Spinal cord (tissue), 9 donors: ENCODE measurements at regions not wholly inside any gene's neighbourhood (a gene's known extent, or its start where the extent isn't known, plus 50 kb on each side); places are given as distances from the start of the nearest gene placed in this dataset.

Experiments
- DNase-seq, 6 donors: peaks; one replicate each; pipeline versions ENCODE4 v3.0.0 to v3.0.0-alpha.2; 2013 to 2015; ENCODE audit warnings: low spot score in 6 of 6, low read depth in 4 of 6
- H3K27ac ChIP-seq: one replicate; pipeline ENCODE4 v1.5.1; 2013; ENCODE audit warnings: low read depth, low read length, control low read depth
- H3K27me3 ChIP-seq: one replicate; pipeline ENCODE4 v1.6.1; 2013; ENCODE audit warnings: low read length; ENCODE audit not compliant: control insufficient read depth, insufficient read depth
- H3K36me3 ChIP-seq: one replicate; pipeline ENCODE4 v1.6.1; 2013; ENCODE audit warnings: low read length; ENCODE audit not compliant: control insufficient read depth, insufficient read depth
- H3K4me1 ChIP-seq: one replicate; pipeline ENCODE4 v1.6.1; 2013; ENCODE audit warnings: low read length; ENCODE audit not compliant: control insufficient read depth, insufficient read depth
- H3K4me3 ChIP-seq: one replicate; pipeline ENCODE4 v1.5.1; 2013; ENCODE audit warnings: low read depth, low read length, control low read depth
- H3K9me3 ChIP-seq: one replicate; pipeline ENCODE4 v1.6.1; 2013; ENCODE audit warnings: low read length; ENCODE audit not compliant: control insufficient read depth, insufficient read depth
- WGBS: methylation state at CpG from one replicate; pipeline ENCODE4 v1.1.5; 2013; ENCODE audit warnings: missing lambda C conversion rate; ENCODE audit not compliant: insufficient coverage; 5-methylcytosine and 5-hydroxymethylcytosine counted together
- donor health status: healthy.

DNA sequence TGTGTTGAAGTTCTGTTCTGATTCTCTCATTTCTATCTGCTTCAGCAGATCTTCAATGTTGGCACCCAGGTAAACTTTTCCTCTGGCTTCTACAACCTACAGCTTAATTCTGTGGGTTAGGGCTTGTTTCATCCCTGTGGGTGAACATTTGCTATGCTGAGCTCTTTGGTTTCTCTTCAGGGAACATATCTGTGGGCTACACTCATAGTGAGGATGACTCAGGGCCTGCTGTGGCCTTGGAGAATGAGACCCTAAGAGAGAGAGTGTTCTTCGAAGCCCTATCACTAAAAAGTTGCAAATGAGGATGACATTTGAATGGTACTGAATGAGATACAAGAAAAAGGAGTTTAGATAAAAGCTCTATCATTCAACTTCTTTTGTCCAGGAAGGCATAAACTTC is 346.2 kb upstream of the CBLB start:
- no CpG with 5 or more reads among the region's 1 CpG for WGBS
- Histone ChIP-seq H3K4me1 (no peaks in the 10 kb centered on the region), H3K36me3 (no peaks in the 10 kb centered on the region)

DNA sequence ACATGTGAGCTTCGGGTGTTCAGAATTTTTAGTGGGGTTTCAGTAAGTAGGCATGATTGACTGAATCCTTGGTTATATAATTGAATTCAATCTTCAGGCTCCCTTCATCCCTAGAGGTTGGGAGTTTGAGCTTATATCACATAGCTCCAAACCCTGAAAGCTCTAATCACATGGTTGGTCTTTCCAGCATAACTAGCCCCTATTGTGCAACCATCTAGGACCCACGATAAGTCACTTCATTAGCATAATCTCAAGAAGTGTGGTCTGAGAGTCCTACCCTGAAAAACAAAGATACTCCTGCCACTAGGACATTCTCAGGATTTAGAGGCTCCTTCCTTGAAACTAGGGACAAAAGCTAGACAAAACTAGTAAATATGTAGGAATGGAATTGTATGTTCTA is 348.9 kb upstream of the CBLB start:
- Histone ChIP-seq H3K4me3 (no peak overlapping the region), H3K9me3 (no peaks in the 10 kb centered on the region), H3K27me3 (no peaks in the 10 kb centered on the region), H3K4me1 (no peaks in the 10 kb centered on the region), H3K36me3 (no peaks in the 10 kb centered on the region), H3K27ac (no peak overlapping the region)
- DNase-seq: no peak
- no CpG with 5 or more reads among the region's 2 CpGs for WGBS

More for the DNA sequence above, 346.2 kb upstream of the CBLB start:
- H3K27me3 ChIP-seq: no peaks in the 10 kb centered on the region
- no peaks in the 10 kb centered on the region for H3K9me3 ChIP-seq
- no peak overlapping the region for H3K4me3 ChIP-seq
- H3K27ac ChIP-seq: no peak overlapping the region
- DNase-seq: no peak

DNA sequence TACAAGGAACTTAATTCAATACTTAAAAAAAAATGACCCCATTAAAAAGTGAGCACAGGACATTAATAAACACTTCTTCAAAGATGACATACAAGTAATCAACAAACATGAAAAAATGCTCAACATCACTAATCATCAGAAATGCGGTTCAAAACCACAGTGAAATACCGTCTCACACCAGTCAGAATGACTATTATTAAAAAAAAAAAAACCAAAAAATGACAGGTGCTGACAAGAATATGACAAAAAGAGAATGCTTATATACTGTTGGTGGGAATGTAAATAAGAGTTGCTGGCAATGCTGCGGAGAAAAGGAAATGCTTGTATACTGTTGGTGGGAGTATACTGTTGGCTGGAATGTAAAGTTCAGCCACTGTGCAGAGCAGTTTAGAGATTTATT is 358.3 kb upstream of the CBLB start:
- WGBS: 100% methylated on average over 1 of the region's 3 CpGs
- Histone ChIP-seq H3K27ac (no peak overlapping the region), H3K4me1 (no peaks in the 10 kb centered on the region), H3K4me3 (no peak overlapping the region), H3K27me3 (no peaks in the 10 kb centered on the region), H3K36me3 (no peaks in the 10 kb centered on the region), H3K9me3 (no peaks in the 10 kb centered on the region)
- no peak for DNase-seq

DNA sequence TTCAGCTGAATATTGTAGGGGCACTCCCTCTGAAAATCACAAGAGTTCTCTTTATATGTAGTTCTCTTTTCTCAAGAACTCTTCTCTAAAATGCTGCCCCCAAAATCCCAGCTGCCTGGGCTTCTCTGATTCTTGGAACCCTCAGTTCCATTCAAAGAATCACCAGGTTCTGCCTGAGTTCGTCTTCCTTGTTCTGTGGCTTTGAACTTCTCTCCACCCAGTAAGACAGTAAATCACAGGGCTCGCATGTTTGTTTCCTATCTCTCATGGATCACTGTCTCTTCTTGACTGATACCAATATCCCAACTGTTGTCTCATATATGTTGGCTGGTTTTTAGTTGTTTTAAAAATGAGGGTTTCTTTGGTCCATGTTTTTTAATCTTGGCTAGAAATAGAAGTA is 359.5 kb upstream of the CBLB start:
- Histone ChIP-seq H3K9me3 (no peaks in the 10 kb centered on the region), H3K4me3 (no peak overlapping the region), H3K27me3 (no peaks in the 10 kb centered on the region), H3K36me3 (no peaks in the 10 kb centered on the region), H3K4me1 (no peaks in the 10 kb centered on the region), H3K27ac (no peak overlapping the region)
- no peak for DNase-seq
- no CpG with 5 or more reads among the region's 2 CpGs for WGBS

DNA sequence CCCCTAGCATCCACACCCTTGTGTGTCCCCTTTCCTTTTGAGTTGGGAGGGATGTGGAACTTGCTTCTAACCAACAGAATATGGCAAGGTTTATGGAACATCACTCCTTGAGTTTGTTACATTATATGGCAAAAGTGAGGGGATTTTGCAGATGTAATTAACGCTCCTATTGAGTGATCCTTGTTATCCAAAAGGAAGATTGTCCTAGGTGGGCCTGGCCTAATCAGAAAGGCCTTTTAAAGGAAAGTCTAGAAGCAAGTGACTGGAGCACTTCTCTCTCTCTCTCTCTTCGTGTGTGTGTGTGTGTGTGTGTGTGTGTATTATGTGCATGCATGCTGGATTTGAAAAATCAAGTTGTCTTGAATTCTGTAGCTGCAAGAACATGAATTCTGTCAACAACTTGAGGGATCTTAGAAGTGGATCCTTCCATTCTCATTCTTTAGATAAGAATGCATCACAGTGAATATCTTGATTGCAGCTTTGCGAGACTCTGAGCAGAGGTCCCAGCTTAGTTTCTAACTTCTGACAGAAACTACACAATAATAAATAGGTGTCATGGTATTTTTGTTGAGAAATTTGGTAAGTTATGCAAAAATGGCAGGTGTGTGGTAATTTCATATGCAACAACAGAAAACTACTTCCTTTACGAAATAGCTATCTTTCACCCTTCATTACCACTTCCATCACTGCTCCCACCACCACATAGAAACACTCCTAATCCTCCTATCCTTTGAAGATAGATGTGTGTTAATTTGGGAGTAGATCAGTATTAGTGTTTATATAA is 360.9 kb upstream of the CBLB start:
- WGBS: 100% methylated on average over 1 of the region's 4 CpGs
- Histone ChIP-seq H3K27me3 (no peaks in the 10 kb centered on the region), H3K27ac (no peak overlapping the region), H3K4me1 (no peaks in the 10 kb centered on the region), H3K4me3 (no peak overlapping the region), H3K36me3 (no peaks in the 10 kb centered on the region), H3K9me3 (no peaks in the 10 kb centered on the region)
- no peak for DNase-seq

DNA sequence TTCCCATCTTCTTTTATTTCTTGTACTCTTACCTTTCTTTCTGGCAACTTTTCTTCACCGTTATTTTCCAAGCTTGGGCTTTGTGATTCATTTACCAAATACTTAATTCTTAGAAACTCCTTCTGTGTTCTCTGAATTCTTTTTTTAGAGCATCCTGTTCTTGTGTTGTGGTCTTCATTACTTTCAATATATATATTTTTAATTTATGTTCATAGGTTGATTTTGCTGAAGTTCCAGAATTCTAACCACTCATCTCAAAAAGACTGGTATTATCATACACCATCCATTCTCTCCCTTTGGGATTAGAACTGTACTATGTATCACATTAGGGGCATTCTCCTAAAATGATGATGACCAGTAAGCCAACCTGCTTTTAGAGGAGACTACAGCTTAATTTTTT is 362.3 kb upstream of the CBLB start:
- Histone ChIP-seq H3K4me1 (no peaks in the 10 kb centered on the region), H3K27me3 (no peaks in the 10 kb centered on the region), H3K36me3 (no peaks in the 10 kb centered on the region), H3K27ac (no peak overlapping the region), H3K9me3 (no peaks in the 10 kb centered on the region), H3K4me3 (no peak overlapping the region)
- DNase-seq: no peak
- WGBS: no CpG with 5 or more reads among the region's 1 CpG

DNA sequence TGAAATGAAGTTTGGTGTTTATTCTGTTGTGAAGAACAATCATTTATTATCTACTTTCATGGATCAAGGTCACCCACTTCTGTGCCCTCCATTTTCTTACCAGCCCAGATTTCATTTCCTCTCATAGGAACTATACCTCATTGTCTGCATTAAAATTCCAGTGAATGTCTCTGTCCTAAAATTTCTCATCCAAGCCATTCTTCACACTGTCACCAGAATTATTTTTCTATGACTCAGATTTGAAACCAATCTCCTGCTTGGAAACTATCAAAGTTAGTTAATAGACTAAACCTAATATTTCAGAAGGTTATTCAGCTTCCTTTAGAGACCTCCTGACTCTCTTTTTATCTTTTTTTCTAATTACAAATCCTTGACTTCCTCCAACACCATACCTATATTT is 364.1 kb upstream of the CBLB start:
- no peak overlapping the region for H3K4me3 ChIP-seq
- H3K27me3 ChIP-seq: no peaks in the 10 kb centered on the region
- DNase-seq: no peak
- no peak overlapping the region for H3K27ac ChIP-seq
- no peaks in the 10 kb centered on the region for H3K9me3 ChIP-seq
- no peaks in the 10 kb centered on the region for H3K4me1 ChIP-seq
- no peaks in the 10 kb centered on the region for H3K36me3 ChIP-seq

DNA sequence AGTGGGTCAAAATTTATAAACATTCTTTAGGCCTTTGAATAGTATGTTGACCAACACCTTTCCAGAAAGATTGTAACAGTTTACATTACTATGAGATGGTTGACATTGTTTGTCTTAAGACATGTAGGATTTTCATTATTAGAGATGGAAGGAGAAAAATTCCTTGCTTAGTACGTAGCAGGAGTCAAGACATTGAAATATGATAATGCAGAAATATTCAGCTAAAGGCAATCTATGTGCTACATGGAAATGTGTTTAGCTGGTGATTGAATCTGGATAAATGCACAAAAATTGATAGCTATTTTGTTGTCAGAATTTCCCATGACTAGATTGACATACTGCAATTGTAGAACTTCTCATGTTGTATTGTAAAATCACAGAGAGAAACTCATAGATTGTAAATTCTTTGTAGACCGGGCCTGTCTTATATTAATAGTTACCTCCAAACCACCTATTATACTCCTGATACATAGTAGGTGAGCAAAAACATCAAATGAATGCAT is 370.4 kb upstream of the CBLB start:
- H3K36me3 ChIP-seq: no peaks in the 10 kb centered on the region
- H3K27ac ChIP-seq: no peak overlapping the region
- H3K9me3 ChIP-seq: no peaks in the 10 kb centered on the region
- DNase-seq: no peak
- H3K4me1 ChIP-seq: no peaks in the 10 kb centered on the region
- no peak overlapping the region for H3K4me3 ChIP-seq
- 100% methylated on average over 1 of the region's 2 CpGs for WGBS
- no peaks in the 10 kb centered on the region for H3K27me3 ChIP-seq

DNA sequence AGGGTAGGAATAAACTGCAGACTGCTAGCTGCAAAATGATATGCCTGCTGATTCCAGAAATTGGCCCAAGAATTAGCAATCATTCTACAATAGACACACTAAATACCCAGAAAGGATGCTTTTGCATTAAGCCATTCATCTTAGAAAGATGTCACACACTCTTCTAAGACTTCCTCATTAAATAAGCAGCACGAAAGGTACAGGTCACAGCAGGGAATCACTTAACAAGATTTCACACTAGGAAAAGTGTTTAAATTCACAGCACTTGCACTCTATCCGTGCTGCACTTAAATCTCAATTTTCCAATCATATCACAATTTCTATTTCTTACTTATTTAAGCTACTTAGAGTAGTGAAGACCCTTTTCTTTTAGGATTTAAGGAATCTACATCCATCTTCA is 372.8 kb upstream of the CBLB start:
- 29% methylated on average over 1 of the region's 2 CpGs for WGBS
- Histone ChIP-seq H3K4me1 (no peaks in the 10 kb centered on the region), H3K27ac (no peak overlapping the region), H3K27me3 (no peaks in the 10 kb centered on the region), H3K36me3 (no peaks in the 10 kb centered on the region), H3K9me3 (no peaks in the 10 kb centered on the region), H3K4me3 (no peak overlapping the region)
- DNase-seq: peak in 1 of 6 donors; percentile 76

DNA sequence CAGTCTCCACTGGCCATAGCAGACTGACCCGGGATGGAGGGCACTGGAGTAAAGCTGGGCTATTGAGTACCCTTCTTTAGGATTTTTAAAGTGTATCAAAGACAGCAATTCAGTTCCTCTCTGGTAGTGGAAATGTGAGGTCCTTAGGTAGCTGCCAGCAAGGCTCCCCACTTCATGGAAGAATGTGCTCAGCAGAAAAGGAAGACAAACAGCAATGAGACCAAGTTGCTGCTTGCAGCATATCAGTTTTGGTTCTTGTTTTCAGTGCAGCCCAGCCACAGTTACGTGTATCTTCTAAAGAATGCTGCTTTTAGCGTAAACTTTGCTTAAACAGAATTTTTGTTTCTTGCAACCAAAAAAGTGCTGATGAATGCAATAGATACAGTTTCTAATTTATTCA is 374.0 kb upstream of the CBLB start:
- 84% methylated on average over 2 of the region's 3 CpGs for WGBS
- Histone ChIP-seq H3K27ac (no peak overlapping the region), H3K9me3 (no peaks in the 10 kb centered on the region), H3K4me1 (no peaks in the 10 kb centered on the region), H3K27me3 (no peaks in the 10 kb centered on the region), H3K36me3 (no peaks in the 10 kb centered on the region), H3K4me3 (no peak overlapping the region)
- peak in 1 of 6 donors; percentile 5 for DNase-seq
